ENCODE measurements at regions not wholly inside any gene's neighbourhood (a gene's known extent, or its start where the extent isn't known, plus 50 kb on each side); places are given as distances from the start of the nearest gene placed in this dataset.
A peak's percentile ranks its signal among the peaks of the same experiment; 100 is the strongest.

DNA sequence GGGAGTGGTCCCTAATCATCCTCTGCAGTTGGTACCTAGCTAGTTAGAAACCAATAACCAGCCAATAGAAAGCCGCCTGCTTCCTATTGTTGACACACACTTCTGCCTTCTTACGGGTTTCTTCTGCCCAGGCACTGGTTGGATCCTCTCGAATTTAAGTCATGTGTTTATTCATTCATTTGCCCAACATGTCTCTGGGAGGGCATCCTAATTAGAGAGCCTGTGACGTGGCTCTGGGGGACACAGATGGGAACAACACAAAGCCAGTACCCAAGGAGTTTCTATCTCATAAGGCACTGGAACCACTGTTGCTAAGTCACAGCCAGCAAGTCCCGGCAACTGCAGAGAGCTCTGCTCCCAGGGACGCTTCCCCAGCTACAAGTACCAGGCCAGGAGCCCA is 300.7 kb upstream of the TNRC6C start:
- H3K27me3 ChIP-seq (replicated peaks in 1 of 4; ENCODE audit: control insufficient read depth in 3 of 4, extremely low read depth in 1 of 4, insufficient read depth in 3 of 4, low read length in 3 of 4), result peaks cover 0 to 2% (median 0%) of the 10 kb centered on the region in 4 experiments; a peak in 1 of 7 replicates
- H3K14ac ChIP-seq (ENCODE audit: insufficient read length), result no peak overlapping the region
- peaks cover 2 to 8% (median 3%) of the 10 kb centered on the region in 4 experiments; a peak in 3 of 7 replicates for H3K4me1 ChIP-seq (replicated peaks in 1 of 4; ENCODE audit: control insufficient read depth in 3 of 4, insufficient read depth in 4 of 4, low read length in 3 of 4)
- no peak overlapping the region for H2AFZ ChIP-seq (ENCODE audit: low read length)
- H2BK15ac ChIP-seq (ENCODE audit: low read length), result no peak overlapping the region
- no peak overlapping the region for H3K9ac ChIP-seq (replicated peaks in 1 of 4; ENCODE audit: extremely low read depth in 1 of 4, low read depth in 3 of 4, low read length in 3 of 4)
- no peak overlapping the region for H2BK5ac ChIP-seq (ENCODE audit: low read depth, low read length)
- no peaks in the 10 kb centered on the region for H3K79me1 ChIP-seq (ENCODE audit: low read depth, low read length)
- no peaks in the 10 kb centered on the region for H3K23me2 ChIP-seq (ENCODE audit: low read depth, low read length)
- H2AK5ac ChIP-seq (ENCODE audit: low read depth, low read length), result no peak overlapping the region
- CTCF ChIA-PET (ENCODE audit: partially characterized antibody), result interaction anchor here (1.0 to 1.2 kb wide), 3 partner anchors 12 to 83 kb away, joined by 3 to 4 read pairs (median 3); no protein-coding TSS in a partner anchor
- H3K56ac ChIP-seq (replicated peaks; ENCODE audit: insufficient read length, low read depth, low read length), result no peak overlapping the region
- no peaks in the 10 kb centered on the region for H3K79me2 ChIP-seq (ENCODE audit: control insufficient read depth in 1 of 2, insufficient read depth in 2 of 2, low read length in 2 of 2)
- no peak for FAIRE-seq
- H4K8ac ChIP-seq (ENCODE audit: extremely low read depth, insufficient read depth, low read length), result no peak overlapping the region
- H3K4me3 ChIP-seq (ENCODE audit: extremely low read depth in 1 of 4, insufficient read depth in 2 of 4, low read depth in 3 of 4, low read length in 4 of 4), result no peak overlapping the region
- H4K20me1 ChIP-seq (replicated peaks in 1 of 2; ENCODE audit: control insufficient read depth in 1 of 2, insufficient read depth in 2 of 2, low read length in 2 of 2), result no peaks in the 10 kb centered on the region
- POLR2A ChIA-PET (ENCODE audit: partially characterized antibody), result interaction anchor here (0.6 kb wide), 1 partner anchor 62 kb away, joined by 3 read pairs; no protein-coding TSS in a partner anchor
- no peak overlapping the region for H2BK12ac ChIP-seq (ENCODE audit: low read depth, low read length)
- no peak for DNase-seq (ENCODE audit: low read depth in 1 of 2, low spot score in 2 of 2)
- H3K9me3 ChIP-seq (ENCODE audit: insufficient read depth in 2 of 2, low read depth in 1 of 2, low read length in 1 of 2), result peaks cover 3 to 6% of the 10 kb centered on the region in 2 experiments; a peak in 3 of 4 replicates
- no peak overlapping the region for H3K4ac ChIP-seq (replicated peaks; ENCODE audit: insufficient read length, low read depth, low read length)
- no peak overlapping the region for H3K27ac ChIP-seq (ENCODE audit: low read depth, low read length)
- H2BK20ac ChIP-seq (ENCODE audit: low read length), result 0 out of 2 replicates have a peak overlapping the region, but pooled peaks have one; percentile 32
- no peak overlapping the region for H2BK120ac ChIP-seq (replicated peaks; ENCODE audit: low read depth, low read length)
- no peak overlapping the region for H4K91ac ChIP-seq (replicated peaks; ENCODE audit: insufficient read length, low read length)
- WGBS, 2 experiments (ENCODE audit: extremely low coverage in 1 of 2, insufficient coverage in 1 of 2, insufficient read length in 1 of 2, insufficient replicate concordance in 2 of 2, low coverage in 1 of 2, low lambda C conversion rate in 2 of 2, missing lambda C conversion rate in 1 of 2), result 94% methylated on average over 6 of the region's 6 CpGs; no CpG with 5 or more reads in 1 of the 2 experiments
- no peak overlapping the region for H3K4me2 ChIP-seq (ENCODE audit: insufficient read depth in 1 of 2, low read depth in 2 of 2, low read length in 2 of 2)
- H3K18ac ChIP-seq (ENCODE audit: extremely low read depth, low read length), result no peak overlapping the region
- H4K5ac ChIP-seq (ENCODE audit: insufficient read length, low read depth, low read length), result no peak overlapping the region
- H3K23ac ChIP-seq (ENCODE audit: insufficient read length), result no peak overlapping the region
- H3K36me3 ChIP-seq (ENCODE audit: control insufficient read depth in 2 of 4, insufficient read depth in 4 of 4, low read length in 3 of 4), result no peaks in the 10 kb centered on the region
- no peak for TF ChIP-seq KDM4A (IDR thresholded peaks at IDR 0.05; ENCODE audit: low read depth, low read length, severe bottlenecking)
